ENCODE measurements at regions not wholly inside any gene's neighbourhood (a gene's known extent, or its start where the extent isn't known, plus 50 kb on each side); places are given as distances from the start of the nearest gene placed in this dataset.

DNA sequence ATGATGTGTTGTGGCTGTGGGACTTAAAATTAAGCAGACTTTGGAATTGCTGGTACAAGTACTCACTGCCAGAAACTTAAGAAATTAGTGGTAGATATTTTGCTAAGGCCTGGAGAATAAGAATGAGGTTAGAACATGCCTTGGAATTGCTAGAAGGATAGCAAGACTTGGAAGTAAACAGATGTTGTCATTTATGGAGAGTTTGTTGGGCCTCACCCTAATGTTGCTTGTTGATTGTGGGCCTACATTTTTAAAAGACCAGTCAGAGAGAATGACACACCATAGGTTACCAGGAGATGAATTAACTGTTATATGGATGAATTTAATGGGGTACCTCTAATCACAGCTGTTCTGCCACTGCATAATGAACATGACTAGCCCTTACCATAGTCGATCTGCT, 120.1 kb upstream of the GAS1 start:
- Histone ChIP-seq H3K27ac (ENCODE audit: insufficient read depth, low read depth, low read length, poor library complexity, severe bottlenecking) (no peak overlapping the region), H3K4me1 (ENCODE audit: control insufficient read depth, insufficient read depth, low read length) (no peaks in the 10 kb centered on the region), H3K4me3 (ENCODE audit: insufficient read depth, low read depth, low read length) (no peak overlapping the region), H3K27me3 (ENCODE audit: control insufficient read depth, insufficient read depth, low read length, poor library complexity, severe bottlenecking) (no peaks in the 10 kb centered on the region), H3K36me3 (ENCODE audit: control insufficient read depth, insufficient read depth, low read length) (no peaks in the 10 kb centered on the region), H3K9me3 (ENCODE audit: control insufficient read depth, low read length) (no peaks in the 10 kb centered on the region)
- 92 to 100% methylated on average over 1 of the region's 1 CpG for WGBS, 2 experiments

DNA sequence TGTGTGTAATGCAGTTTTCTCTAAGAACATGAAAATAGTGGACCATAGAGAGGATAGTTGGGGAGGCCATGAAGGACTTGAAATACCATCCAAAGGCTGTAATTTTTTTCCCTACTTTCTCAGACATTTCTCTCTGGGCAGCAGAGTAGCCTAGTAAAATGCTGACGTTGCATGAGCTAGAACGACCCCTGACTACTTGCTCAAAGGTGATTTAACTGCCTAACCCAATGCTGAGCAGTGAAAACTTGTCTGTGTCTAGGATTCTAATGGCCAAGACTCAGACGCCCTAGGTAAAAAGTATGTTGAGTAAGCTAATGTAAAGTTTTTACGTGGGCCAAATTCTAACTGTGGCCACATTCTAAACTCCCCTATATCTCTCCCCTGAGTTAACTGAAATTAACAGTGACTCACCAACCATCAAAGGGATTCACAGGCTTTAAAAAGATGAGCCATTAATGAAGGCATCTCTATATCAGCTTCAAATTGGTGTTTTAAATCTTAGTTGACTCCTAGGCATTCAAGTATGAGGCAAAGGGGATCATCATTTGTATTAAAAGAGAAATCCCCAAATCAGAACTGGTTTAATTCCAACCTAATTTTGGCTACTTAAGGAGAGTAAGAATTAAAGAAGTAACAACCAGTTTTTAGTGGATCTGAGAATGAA, 121.0 kb upstream of the GAS1 start:
- Histone ChIP-seq H3K27ac (ENCODE audit: insufficient read depth, low read depth, low read length, poor library complexity, severe bottlenecking) (no peak overlapping the region), H3K27me3 (ENCODE audit: control insufficient read depth, insufficient read depth, low read length, poor library complexity, severe bottlenecking) (no peaks in the 10 kb centered on the region), H3K9me3 (ENCODE audit: control insufficient read depth, low read length) (no peaks in the 10 kb centered on the region), H3K4me1 (ENCODE audit: control insufficient read depth, insufficient read depth, low read length) (no peaks in the 10 kb centered on the region), H3K4me3 (ENCODE audit: insufficient read depth, low read depth, low read length) (no peak overlapping the region), H3K36me3 (ENCODE audit: control insufficient read depth, insufficient read depth, low read length) (no peaks in the 10 kb centered on the region)
- WGBS, 2 experiments, result 88 to 91% methylated on average over 4 of the region's 4 CpGs

DNA sequence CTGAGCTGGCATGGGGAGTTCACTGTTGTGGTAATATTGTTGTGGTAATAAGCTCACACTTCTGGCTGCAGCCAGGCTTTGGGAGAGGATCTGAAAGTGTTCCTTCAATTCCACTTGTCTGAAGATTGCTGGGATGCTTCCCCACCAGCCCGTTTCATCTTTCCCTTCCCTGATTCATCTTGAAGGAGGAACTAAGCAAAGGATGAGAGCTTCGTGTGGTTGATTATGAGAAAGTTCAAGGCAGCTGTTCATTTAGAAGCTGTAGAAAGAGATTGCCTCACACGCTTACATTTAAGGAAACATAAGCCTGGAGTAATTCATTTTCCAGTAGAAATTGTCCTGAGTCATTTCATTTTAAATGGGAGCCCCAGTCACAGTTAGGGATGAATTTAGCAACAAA, 122.4 kb upstream of the GAS1 start:
- Histone ChIP-seq H3K4me1 (ENCODE audit: control insufficient read depth, insufficient read depth, low read length) (no peaks in the 10 kb centered on the region), H3K9me3 (ENCODE audit: control insufficient read depth, low read length) (no peaks in the 10 kb centered on the region), H3K4me3 (ENCODE audit: insufficient read depth, low read depth, low read length) (no peak overlapping the region), H3K27me3 (ENCODE audit: control insufficient read depth, insufficient read depth, low read length, poor library complexity, severe bottlenecking) (no peaks in the 10 kb centered on the region), H3K27ac (ENCODE audit: insufficient read depth, low read depth, low read length, poor library complexity, severe bottlenecking) (no peak overlapping the region), H3K36me3 (ENCODE audit: control insufficient read depth, insufficient read depth, low read length) (no peaks in the 10 kb centered on the region)
- WGBS, 2 experiments, result 89 to 92% methylated on average over 3 of the region's 3 CpGs

- no peak overlapping the region for H3K4me3 ChIP-seq (ENCODE audit: insufficient read depth, low read depth, low read length)
- H3K27ac ChIP-seq (ENCODE audit: insufficient read depth, low read depth, low read length, poor library complexity, severe bottlenecking), result no peak overlapping the region
- no peaks in the 10 kb centered on the region for H3K4me1 ChIP-seq (ENCODE audit: control insufficient read depth, insufficient read depth, low read length)
- H3K27me3 ChIP-seq (ENCODE audit: control insufficient read depth, insufficient read depth, low read length, poor library complexity, severe bottlenecking), result no peaks in the 10 kb centered on the region
- H3K9me3 ChIP-seq (ENCODE audit: control insufficient read depth, low read length), result no peaks in the 10 kb centered on the region
- no peaks in the 10 kb centered on the region for H3K36me3 ChIP-seq (ENCODE audit: control insufficient read depth, insufficient read depth, low read length)
- WGBS, 2 experiments, result 89 to 92% methylated on average over 3 of the region's 3 CpGs
Measured at GRCh38 chr9:87070336-87070735, 123.0 kb upstream of the GAS1 start.

DNA sequence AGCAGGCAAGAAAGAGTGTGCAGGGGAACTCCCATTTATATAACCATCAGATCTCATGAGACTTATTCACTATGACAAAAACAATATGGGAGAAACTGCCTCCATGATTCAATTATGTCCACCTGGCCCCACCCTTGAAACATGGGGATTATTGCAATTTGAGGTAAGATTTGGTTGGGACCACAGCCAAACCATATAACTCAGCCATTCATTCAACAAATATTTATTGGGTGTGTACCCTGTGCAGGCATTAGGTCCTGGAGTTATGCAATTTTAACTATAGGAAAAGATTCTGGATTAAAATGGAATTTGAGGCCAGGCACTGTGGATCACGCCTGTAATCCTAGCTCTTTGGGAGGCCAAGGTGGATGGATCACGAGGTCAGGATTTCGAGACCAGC, 124.2 kb upstream of the GAS1 start:
- no peak overlapping the region for H3K27ac ChIP-seq (ENCODE audit: insufficient read depth, low read depth, low read length, poor library complexity, severe bottlenecking)
- H3K4me3 ChIP-seq (ENCODE audit: insufficient read depth, low read depth, low read length), result no peak overlapping the region
- no peaks in the 10 kb centered on the region for H3K27me3 ChIP-seq (ENCODE audit: control insufficient read depth, insufficient read depth, low read length, poor library complexity, severe bottlenecking)
- no peaks in the 10 kb centered on the region for H3K36me3 ChIP-seq (ENCODE audit: control insufficient read depth, insufficient read depth, low read length)
- WGBS, 2 experiments, result 92 to 94% methylated on average over 3 of the region's 3 CpGs
- no peaks in the 10 kb centered on the region for H3K9me3 ChIP-seq (ENCODE audit: control insufficient read depth, low read length)
- no peaks in the 10 kb centered on the region for H3K4me1 ChIP-seq (ENCODE audit: control insufficient read depth, insufficient read depth, low read length)

DNA sequence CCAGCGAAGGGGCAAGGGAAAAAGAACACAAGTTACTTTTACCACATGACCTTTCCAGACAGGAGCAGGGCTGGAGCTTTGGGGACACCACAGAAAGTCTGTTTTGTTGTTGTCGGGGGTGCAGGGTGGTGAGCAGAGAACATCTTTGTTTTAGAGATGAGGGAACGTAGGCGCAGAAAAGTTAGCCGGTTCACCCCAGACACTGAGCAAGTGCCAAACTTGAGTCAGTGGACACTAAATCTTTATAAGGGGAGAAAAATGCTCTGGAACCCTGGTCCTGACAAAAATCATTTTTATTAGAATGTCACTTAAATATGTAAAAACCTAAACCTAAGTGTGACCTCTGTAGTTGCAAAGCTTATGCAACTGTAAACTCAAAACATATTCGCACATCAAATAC, 126.4 kb upstream of the GAS1 start:
- 93 to 94% methylated on average over 6 of the region's 6 CpGs for WGBS, 2 experiments
- no peak overlapping the region for H3K4me3 ChIP-seq (ENCODE audit: insufficient read depth, low read depth, low read length)

DNA sequence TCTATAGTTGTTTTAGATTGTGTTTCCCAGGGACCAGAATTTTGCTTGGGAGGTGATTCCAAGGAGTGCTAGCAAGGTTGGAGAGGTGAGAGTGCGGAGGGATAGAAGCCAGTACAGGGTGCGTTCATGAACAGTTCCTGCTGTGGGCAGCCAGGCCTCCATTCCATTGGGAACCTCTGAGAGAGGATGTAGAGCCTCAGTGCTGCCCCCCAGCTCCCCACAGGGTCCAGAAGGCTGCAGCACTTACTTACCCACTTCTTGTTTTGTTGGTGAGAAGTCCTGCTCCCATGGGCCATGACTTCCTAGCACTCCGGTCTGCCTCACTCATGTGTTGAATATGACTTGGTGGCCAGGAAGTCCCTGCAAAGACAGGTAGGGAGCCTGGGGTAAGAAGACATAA, 128.2 kb upstream of the GAS1 start:
- 86 to 91% methylated on average over 3 of the region's 3 CpGs for WGBS, 2 experiments

More for the DNA sequence above, 126.4 kb upstream of the GAS1 start:
- Histone ChIP-seq H3K4me1 (ENCODE audit: control insufficient read depth, insufficient read depth, low read length) (no peaks in the 10 kb centered on the region), H3K27me3 (ENCODE audit: control insufficient read depth, insufficient read depth, low read length, poor library complexity, severe bottlenecking) (no peaks in the 10 kb centered on the region), H3K9me3 (ENCODE audit: control insufficient read depth, low read length) (no peaks in the 10 kb centered on the region), H3K27ac (ENCODE audit: insufficient read depth, low read depth, low read length, poor library complexity, severe bottlenecking) (no peak overlapping the region), H3K36me3 (ENCODE audit: control insufficient read depth, insufficient read depth, low read length) (no peaks in the 10 kb centered on the region)

GRCh38 chr9:87076825-87077224, 129.5 kb upstream of the GAS1 start:
- Histone ChIP-seq H3K4me1 (ENCODE audit: control insufficient read depth, insufficient read depth, low read length) (no peaks in the 10 kb centered on the region), H3K27ac (ENCODE audit: insufficient read depth, low read depth, low read length, poor library complexity, severe bottlenecking) (no peak overlapping the region), H3K27me3 (ENCODE audit: control insufficient read depth, insufficient read depth, low read length, poor library complexity, severe bottlenecking) (no peaks in the 10 kb centered on the region), H3K4me3 (ENCODE audit: insufficient read depth, low read depth, low read length) (no peak overlapping the region), H3K9me3 (ENCODE audit: control insufficient read depth, low read length) (no peaks in the 10 kb centered on the region), H3K36me3 (ENCODE audit: control insufficient read depth, insufficient read depth, low read length) (no peaks in the 10 kb centered on the region)
- 96 to 99% methylated on average over 2 of the region's 2 CpGs for WGBS, 2 experiments

More for the DNA sequence above, 128.2 kb upstream of the GAS1 start:
- no peaks in the 10 kb centered on the region for H3K36me3 ChIP-seq (ENCODE audit: control insufficient read depth, insufficient read depth, low read length)
- H3K9me3 ChIP-seq (ENCODE audit: control insufficient read depth, low read length), result no peaks in the 10 kb centered on the region
- H3K27ac ChIP-seq (ENCODE audit: insufficient read depth, low read depth, low read length, poor library complexity, severe bottlenecking), result no peak overlapping the region
- H3K4me1 ChIP-seq (ENCODE audit: control insufficient read depth, insufficient read depth, low read length), result no peaks in the 10 kb centered on the region
- H3K4me3 ChIP-seq (ENCODE audit: insufficient read depth, low read depth, low read length), result no peak overlapping the region
- H3K27me3 ChIP-seq (ENCODE audit: control insufficient read depth, insufficient read depth, low read length, poor library complexity, severe bottlenecking), result no peaks in the 10 kb centered on the region

GRCh38 chr9:87077986-87078385, 130.7 kb upstream of the GAS1 start:
- H3K27ac ChIP-seq (ENCODE audit: insufficient read depth, low read depth, low read length, poor library complexity, severe bottlenecking), result no peak overlapping the region
- 91 to 98% methylated on average over 3 of the region's 3 CpGs for WGBS, 2 experiments
- H3K9me3 ChIP-seq (ENCODE audit: control insufficient read depth, low read length), result no peaks in the 10 kb centered on the region
- H3K36me3 ChIP-seq (ENCODE audit: control insufficient read depth, insufficient read depth, low read length), result no peaks in the 10 kb centered on the region
- no peaks in the 10 kb centered on the region for H3K27me3 ChIP-seq (ENCODE audit: control insufficient read depth, insufficient read depth, low read length, poor library complexity, severe bottlenecking)
- H3K4me3 ChIP-seq (ENCODE audit: insufficient read depth, low read depth, low read length), result no peak overlapping the region
- no peaks in the 10 kb centered on the region for H3K4me1 ChIP-seq (ENCODE audit: control insufficient read depth, insufficient read depth, low read length)

DNA sequence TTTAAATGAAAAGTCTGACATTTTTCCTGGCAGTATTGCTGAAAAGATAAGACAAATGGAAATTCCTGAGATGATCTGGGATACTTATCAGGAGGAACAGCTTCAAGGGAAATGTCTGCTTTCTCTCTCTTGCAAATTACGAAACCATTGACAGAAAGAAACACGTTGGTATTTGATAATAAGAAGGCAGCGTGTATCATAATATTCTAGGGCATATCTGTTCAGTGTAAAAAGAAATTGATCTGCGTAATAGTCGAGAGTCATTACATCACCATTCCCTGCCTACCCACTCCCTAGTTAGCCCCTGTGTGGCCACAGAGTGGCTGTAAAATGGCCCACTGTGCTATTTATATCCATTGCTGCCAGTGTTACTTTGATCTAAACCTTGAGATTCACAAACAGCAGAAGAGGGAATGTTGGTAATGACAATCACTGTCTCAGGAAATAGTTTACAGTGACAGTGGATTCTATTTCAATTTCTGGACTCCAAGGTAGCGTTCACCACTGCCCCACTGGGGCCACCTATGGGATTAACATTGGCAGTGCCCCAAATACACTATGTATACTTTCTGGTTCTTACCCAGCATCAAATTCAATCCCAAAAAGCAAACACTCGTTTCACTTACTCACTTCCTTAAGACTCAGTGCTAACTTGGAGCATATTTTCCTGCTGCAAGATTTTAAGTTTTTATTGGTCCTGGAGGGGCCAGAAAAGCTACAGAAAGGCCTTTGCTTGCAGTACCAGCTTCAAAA, 133.4 kb upstream of the GAS1 start:
- no peaks in the 10 kb centered on the region for H3K27me3 ChIP-seq (ENCODE audit: control insufficient read depth, insufficient read depth, low read length, poor library complexity, severe bottlenecking)
- WGBS, 2 experiments, result 86 to 92% methylated on average over 7 of the region's 7 CpGs
- H3K27ac ChIP-seq (ENCODE audit: insufficient read depth, low read depth, low read length, poor library complexity, severe bottlenecking), result no peak overlapping the region
- no peaks in the 10 kb centered on the region for H3K36me3 ChIP-seq (ENCODE audit: control insufficient read depth, insufficient read depth, low read length)
- no peaks in the 10 kb centered on the region for H3K4me1 ChIP-seq (ENCODE audit: control insufficient read depth, insufficient read depth, low read length)
- H3K4me3 ChIP-seq (ENCODE audit: insufficient read depth, low read depth, low read length), result no peak overlapping the region
- no peaks in the 10 kb centered on the region for H3K9me3 ChIP-seq (ENCODE audit: control insufficient read depth, low read length)

Measured in ectodermal cell (in vitro differentiated cells).